ENCODE measurements at regions not wholly inside any gene's neighbourhood (a gene's known extent, or its start where the extent isn't known, plus 50 kb on each side); places are given as distances from the start of the nearest gene placed in this dataset.

- TF ChIP-seq CTCF (IDR thresholded peaks at IDR 0.05; ENCODE audit: low read depth, low read length, poor library complexity, severe bottlenecking), result no peak
- no peak for TF ChIP-seq EZH2phosphoT487 (IDR thresholded peaks at IDR 0.05; ENCODE audit: borderline replicate concordance, low read length)
Measured at GRCh38 chr10:55065185-55065584, 264.2 kb upstream of the PCDH15 start.

Measured in DOHH2 (cell line).